SU-DHL-6 (cell line): ENCODE measurements at regions not wholly inside any gene's neighbourhood (a gene's known extent, or its start where the extent isn't known, plus 50 kb on each side); places are given as distances from the start of the nearest gene placed in this dataset.

Experiments
- H2AFZ ChIP-seq: fragments of 200-600 bp; sonication (generic); 2 replicates; pipeline ENCODE4 v1.6.1; 2014; ENCODE audit warnings: low read depth, mild to moderate bottlenecking, moderate library complexity, mixed read lengths, antibody characterized with exemption, low read length; ENCODE audit not compliant: severe bottlenecking
- H3F3A ChIP-seq: fragments of 200-600 bp; shearing (Covaris generic); 2 replicates; pipeline ENCODE4 v1.6.0; 2016; ENCODE audit warnings: antibody characterized with exemption, mild to moderate bottlenecking; ENCODE audit not compliant: insufficient read depth
- H3K27ac ChIP-seq: fragments of 200-600 bp; sonication (generic); 2 replicates; pipeline ENCODE4 v1.5.1; 2016; ENCODE audit warnings: low read depth, mild to moderate bottlenecking, low read length, moderate library complexity, mixed read lengths
- H3K27me3 ChIP-seq: fragments of 200-600 bp; sonication (generic), shearing (Covaris generic); 2 replicates; pipeline ENCODE4 v1.6.0; 2014; ENCODE audit warnings: mild to moderate bottlenecking, low read length
- H3K36me3 ChIP-seq: fragments of 200-600 bp; sonication (generic); 2 replicates; pipeline ENCODE4 v1.6.1; 2014; ENCODE audit warnings: mild to moderate bottlenecking, low read length, mixed read lengths
- H3K4me2 ChIP-seq: fragments of 300-600, 200-600 bp; shearing (Covaris generic), sonication (generic); 2 replicates; pipeline ENCODE4 v1.6.0; 2014; ENCODE audit warnings: low read length, low read depth, mild to moderate bottlenecking; ENCODE audit not compliant: poor library complexity, severe bottlenecking
- H3K4me3 ChIP-seq: fragments of 200-600 bp; sonication (generic); 2 replicates; pipeline ENCODE4 v1.5.1; 2014; ENCODE audit warnings: antibody characterized with exemption, low read length, mild to moderate bottlenecking, mixed read lengths; ENCODE audit not compliant: insufficient read depth, poor library complexity, severe bottlenecking
- H3K79me2 ChIP-seq: fragments of 200-600 bp; sonication (generic); 2 replicates; pipeline ENCODE4 v1.6.1; 2014; ENCODE audit warnings: mild to moderate bottlenecking, low read length, moderate library complexity; ENCODE audit not compliant: insufficient read depth
- H3K9ac ChIP-seq: fragments of 200-600 bp; sonication (generic); 2 replicates; pipeline ENCODE4 v1.7.0; 2014; ENCODE audit warnings: mild to moderate bottlenecking, low read length
- H3K9me2 ChIP-seq: fragments of 200-600 bp; sonication (generic); replicated peaks from 2 replicates; pipeline ENCODE4 v1.6.1; 2014; ENCODE audit warnings: low read length; ENCODE audit not compliant: insufficient read depth
- H3K9me3 ChIP-seq: fragments of 200-600 bp; sonication (generic); 2 replicates; pipeline ENCODE4 v1.6.1; 2014; ENCODE audit warnings: low read length, mixed read lengths; ENCODE audit not compliant: insufficient read depth
- H4K20me1 ChIP-seq: fragments of 200-600 bp; sonication (generic); 2 replicates; pipeline ENCODE4 v1.6.1; 2014; ENCODE audit warnings: low read depth, mild to moderate bottlenecking, antibody characterized with exemption, low read length, moderate library complexity, mixed read lengths
- CTCF ChIP-seq: fragments of 200-600 bp; sonication (generic); IDR thresholded peaks from one replicate; pipeline ENCODE4 v1.5.1; 2017; ENCODE audit warnings: antibody characterized with exemption, mild to moderate bottlenecking, low read length, moderate library complexity; ENCODE audit not compliant: insufficient read depth, poor library complexity, severe bottlenecking
- EZH2phosphoT487 ChIP-seq: fragments of 200-600 bp; sonication (generic), shearing (Covaris generic); conservative IDR thresholded peaks from 2 replicates; pipeline ENCODE4 v1.6.1; 2018; ENCODE audit warnings: mild to moderate bottlenecking, antibody characterized with exemption, low read length, moderate library complexity, mixed read lengths

- H3F3A ChIP-seq = no peaks in the 10 kb centered on the region
- no peak overlapping the region for H2AFZ ChIP-seq
- no peak overlapping the region for H3K4me3 ChIP-seq
- H3K9me2 ChIP-seq = no peaks in the 10 kb centered on the region
- H3K9ac ChIP-seq = no peak overlapping the region
- TF ChIP-seq CTCF = no peak
- no peaks in the 10 kb centered on the region for H3K79me2 ChIP-seq
- no peak overlapping the region for H3K27ac ChIP-seq
- no peaks in the 10 kb centered on the region for H4K20me1 ChIP-seq
- H3K27me3 ChIP-seq = no peaks in the 10 kb centered on the region
- H3K36me3 ChIP-seq = no peaks in the 10 kb centered on the region
- H3K4me2 ChIP-seq = no peak overlapping the region
- no peaks in the 10 kb centered on the region for H3K9me3 ChIP-seq
Observed at GRCh38 chr3:177982034-177982433, 554.2 kb upstream of the KCNMB2 start.

- Histone ChIP-seq H3K4me2 (no peak overlapping the region), H3K9ac (no peak overlapping the region), H4K20me1 (no peaks in the 10 kb centered on the region), H3K9me2 (no peaks in the 10 kb centered on the region), H3F3A (no peaks in the 10 kb centered on the region), H3K79me2 (no peaks in the 10 kb centered on the region), H3K27me3 (no peaks in the 10 kb centered on the region), H3K36me3 (no peaks in the 10 kb centered on the region), H3K9me3 (no peaks in the 10 kb centered on the region), H3K27ac (no peak overlapping the region), H3K4me3 (no peak overlapping the region), H2AFZ (no peak overlapping the region)
- no peak for TF ChIP-seq EZH2phosphoT487
- no peak for TF ChIP-seq CTCF
Observed at GRCh38 chr3:177983320-177983719, 552.9 kb upstream of the KCNMB2 start.

- no peaks in the 10 kb centered on the region for H3F3A ChIP-seq
- no peaks in the 10 kb centered on the region for H3K27me3 ChIP-seq
- no peaks in the 10 kb centered on the region for H3K79me2 ChIP-seq
- no peaks in the 10 kb centered on the region for H3K36me3 ChIP-seq
- H2AFZ ChIP-seq = no peak overlapping the region
- no peak overlapping the region for H3K4me2 ChIP-seq
- H4K20me1 ChIP-seq = no peaks in the 10 kb centered on the region
- H3K4me3 ChIP-seq = no peak overlapping the region
- no peak overlapping the region for H3K9ac ChIP-seq
- H3K9me3 ChIP-seq = no peaks in the 10 kb centered on the region
- H3K27ac ChIP-seq = no peak overlapping the region
- TF ChIP-seq EZH2phosphoT487 (no peak), CTCF (no peak)
- no peaks in the 10 kb centered on the region for H3K9me2 ChIP-seq
Observed at GRCh38 chr3:177992993-177993970, 543.0 kb upstream of the KCNMB2 start.
